Esophagus muscularis mucosa (tissue), 4 donors: ENCODE measurements at regions not wholly inside any gene's neighbourhood (a gene's known extent, or its start where the extent isn't known, plus 50 kb on each side); places are given as distances from the start of the nearest gene placed in this dataset.

Experiments
- EP300 ChIP-seq: sonication (generic); formaldehyde crosslinking; IDR thresholded peaks from one replicate; pipeline ENCODE4 v1.6.1; 2017; ENCODE audit warnings: antibody characterized with exemption
- POLR2A ChIP-seq: fragments of 450-650 bp; IDR thresholded peaks from one replicate; pipeline ENCODE4 v1.6.1; 2017; ENCODE audit warnings: antibody characterized with exemption, moderate library complexity, mild to moderate bottlenecking, low read depth
- POLR2AphosphoS5 ChIP-seq, 2 donors: sonication (generic); formaldehyde crosslinking; IDR thresholded peaks; one replicate each; pipeline ENCODE4 v1.6.1; 2017; ENCODE audit warnings: antibody characterized with exemption in 2 of 2
- TF ChIP-seq, protein P1 (sequence below), 3 experiments: fragments of 200-600 bp in 2 of 3; fragments of 450-650 bp in 1 of 3; sonication (generic) in 2 of 3; IDR thresholded peaks; one replicate each; pipeline ENCODE4 v1.5.1; 2017 to 2019; ENCODE audit warnings: antibody characterized with exemption in 3 of 3, mild to moderate bottlenecking in 2 of 3, moderate library complexity in 1 of 3

DNA sequence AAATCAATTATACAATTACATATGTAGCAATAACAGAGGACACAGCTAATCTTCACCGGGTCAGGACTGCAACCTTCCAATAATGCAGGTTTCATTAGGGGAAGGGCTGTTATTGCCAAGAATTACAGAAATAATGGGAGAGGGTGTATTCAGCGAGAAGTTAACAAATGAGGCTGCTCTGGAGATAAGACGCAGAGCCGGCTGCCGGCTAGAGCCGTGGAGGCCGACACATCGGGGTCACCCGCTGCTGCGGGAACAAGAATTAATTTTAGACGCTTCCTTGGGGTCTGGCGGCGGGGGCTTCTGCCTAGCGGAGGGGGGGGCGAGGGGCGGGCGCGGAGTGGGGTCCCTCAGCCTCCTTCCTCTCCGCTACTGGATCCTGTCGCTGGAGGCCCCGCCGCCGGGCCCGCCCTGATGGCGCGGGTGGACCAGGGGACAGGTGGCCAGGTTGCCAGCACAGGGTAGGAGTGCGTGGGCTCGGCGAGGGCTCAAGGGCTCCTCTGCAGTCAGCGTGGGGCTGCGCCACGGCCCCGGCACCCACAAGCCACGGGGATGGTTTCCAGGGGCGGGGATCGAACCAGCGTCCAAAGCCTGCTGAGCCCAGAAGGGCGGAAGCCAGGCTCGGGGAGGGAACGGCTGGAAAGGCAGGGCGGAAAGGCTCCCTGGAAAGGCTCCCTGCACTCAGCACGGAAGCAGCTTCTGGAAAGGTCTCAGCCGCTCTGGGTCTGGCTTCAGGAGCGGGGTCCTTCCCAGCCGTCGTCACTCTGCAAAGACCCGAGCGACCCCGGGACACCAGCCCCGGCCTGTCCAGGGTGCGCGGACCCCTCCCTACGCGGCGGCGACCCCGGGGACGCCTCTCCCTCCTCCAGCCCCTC lies 113.8 kb upstream of the NKX1-1 start:
- TF ChIP-seq, protein P1, sequence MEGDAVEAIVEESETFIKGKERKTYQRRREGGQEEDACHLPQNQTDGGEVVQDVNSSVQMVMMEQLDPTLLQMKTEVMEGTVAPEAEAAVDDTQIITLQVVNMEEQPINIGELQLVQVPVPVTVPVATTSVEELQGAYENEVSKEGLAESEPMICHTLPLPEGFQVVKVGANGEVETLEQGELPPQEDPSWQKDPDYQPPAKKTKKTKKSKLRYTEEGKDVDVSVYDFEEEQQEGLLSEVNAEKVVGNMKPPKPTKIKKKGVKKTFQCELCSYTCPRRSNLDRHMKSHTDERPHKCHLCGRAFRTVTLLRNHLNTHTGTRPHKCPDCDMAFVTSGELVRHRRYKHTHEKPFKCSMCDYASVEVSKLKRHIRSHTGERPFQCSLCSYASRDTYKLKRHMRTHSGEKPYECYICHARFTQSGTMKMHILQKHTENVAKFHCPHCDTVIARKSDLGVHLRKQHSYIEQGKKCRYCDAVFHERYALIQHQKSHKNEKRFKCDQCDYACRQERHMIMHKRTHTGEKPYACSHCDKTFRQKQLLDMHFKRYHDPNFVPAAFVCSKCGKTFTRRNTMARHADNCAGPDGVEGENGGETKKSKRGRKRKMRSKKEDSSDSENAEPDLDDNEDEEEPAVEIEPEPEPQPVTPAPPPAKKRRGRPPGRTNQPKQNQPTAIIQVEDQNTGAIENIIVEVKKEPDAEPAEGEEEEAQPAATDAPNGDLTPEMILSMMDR (IDR thresholded peaks at IDR 0.05) = no peak
- no peak for TF ChIP-seq POLR2A
- no peak for TF ChIP-seq EP300
- no peak for TF ChIP-seq POLR2AphosphoS5 (IDR thresholded peaks at IDR 0.05)
